SU-DHL-6 (cell line): ENCODE measurements at regions not wholly inside any gene's neighbourhood (a gene's known extent, or its start where the extent isn't known, plus 50 kb on each side); places are given as distances from the start of the nearest gene placed in this dataset.

Experiments used
- CTCF ChIP-seq: fragments of 200-600 bp; sonication (generic); IDR thresholded peaks from one replicate; pipeline ENCODE4 v1.5.1; 2017; ENCODE audit warnings: antibody characterized with exemption, mild to moderate bottlenecking, low read length, moderate library complexity; ENCODE audit not compliant: insufficient read depth, poor library complexity, severe bottlenecking
- EZH2phosphoT487 ChIP-seq: fragments of 200-600 bp; sonication (generic), shearing (Covaris generic); conservative IDR thresholded peaks from 2 replicates; pipeline ENCODE4 v1.6.1; 2018; ENCODE audit warnings: mild to moderate bottlenecking, antibody characterized with exemption, low read length, moderate library complexity, mixed read lengths

- TF ChIP-seq CTCF (no peak), EZH2phosphoT487 (no peak)
Observed at GRCh38 chr13:27341616-27342015, 71.0 kb downstream of the RASL11A start.
